ENCODE measurements at regions not wholly inside any gene's neighbourhood (a gene's known extent, or its start where the extent isn't known, plus 50 kb on each side); places are given as distances from the start of the nearest gene placed in this dataset.

DNA sequence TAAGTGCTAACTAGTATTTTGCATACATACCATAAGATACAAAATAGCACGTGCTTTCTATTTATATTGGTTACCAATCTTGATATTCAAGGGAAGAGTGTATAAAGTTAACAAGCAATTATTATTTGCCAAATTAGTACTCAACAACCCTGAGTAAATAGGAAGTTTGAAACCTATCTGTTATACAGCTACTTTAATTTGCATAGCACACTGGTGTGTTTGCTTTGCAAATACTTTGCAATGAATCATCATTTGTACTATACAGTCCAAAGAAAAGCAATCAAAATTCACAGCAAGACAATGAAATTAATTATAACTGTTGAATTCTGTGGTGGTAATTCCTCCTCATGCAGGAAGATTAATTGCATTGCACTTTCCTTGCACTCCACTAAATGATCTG is 469.1 kb downstream of the PRKD1 start:
- TF ChIP-seq NFYB (CRISPR knock-in tag; conservative IDR thresholded peaks at IDR 0.05; ENCODE audit: low read depth) (no peak), TEAD4 (CRISPR knock-in tag; IDR thresholded peaks at IDR 0.05) (no peak), HMGA2 (CRISPR knock-in tag; IDR thresholded peaks at IDR 0.05) (no peak), SP1 (CRISPR knock-in tag; conservative IDR thresholded peaks at IDR 0.05) (no peak), ZNF219 (CRISPR knock-in tag; IDR thresholded peaks at IDR 0.05; ENCODE audit: borderline replicate concordance) (no peak), NR1H2 (CRISPR knock-in tag; IDR thresholded peaks at IDR 0.05) (no peak), ZNF138 (CRISPR knock-in tag; conservative IDR thresholded peaks at IDR 0.05) (no peak), KAT7 (CRISPR knock-in tag; IDR thresholded peaks at IDR 0.05; ENCODE audit: borderline replicate concordance) (no peak), CBFB (CRISPR knock-in tag; IDR thresholded peaks at IDR 0.05; ENCODE audit: low read depth) (no peak), TEAD1 (CRISPR knock-in tag; IDR thresholded peaks at IDR 0.05) (no peak), MYBL2 (CRISPR knock-in tag; IDR thresholded peaks at IDR 0.05) (no peak)
- TF ChIP-seq, protein P1, sequence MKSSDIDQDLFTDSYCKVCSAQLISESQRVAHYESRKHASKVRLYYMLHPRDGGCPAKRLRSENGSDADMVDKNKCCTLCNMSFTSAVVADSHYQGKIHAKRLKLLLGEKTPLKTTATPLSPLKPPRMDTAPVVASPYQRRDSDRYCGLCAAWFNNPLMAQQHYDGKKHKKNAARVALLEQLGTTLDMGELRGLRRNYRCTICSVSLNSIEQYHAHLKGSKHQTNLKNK (CRISPR knock-in tag; IDR thresholded peaks at IDR 0.05), result no peak
- TF ChIP-seq, protein P2, sequence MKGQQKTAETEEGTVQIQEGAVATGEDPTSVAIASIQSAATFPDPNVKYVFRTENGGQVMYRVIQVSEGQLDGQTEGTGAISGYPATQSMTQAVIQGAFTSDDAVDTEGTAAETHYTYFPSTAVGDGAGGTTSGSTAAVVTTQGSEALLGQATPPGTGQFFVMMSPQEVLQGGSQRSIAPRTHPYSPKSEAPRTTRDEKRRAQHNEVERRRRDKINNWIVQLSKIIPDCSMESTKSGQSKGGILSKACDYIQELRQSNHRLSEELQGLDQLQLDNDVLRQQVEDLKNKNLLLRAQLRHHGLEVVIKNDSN (CRISPR knock-in tag; IDR thresholded peaks at IDR 0.05), result no peak
- TF ChIP-seq, protein P3, sequence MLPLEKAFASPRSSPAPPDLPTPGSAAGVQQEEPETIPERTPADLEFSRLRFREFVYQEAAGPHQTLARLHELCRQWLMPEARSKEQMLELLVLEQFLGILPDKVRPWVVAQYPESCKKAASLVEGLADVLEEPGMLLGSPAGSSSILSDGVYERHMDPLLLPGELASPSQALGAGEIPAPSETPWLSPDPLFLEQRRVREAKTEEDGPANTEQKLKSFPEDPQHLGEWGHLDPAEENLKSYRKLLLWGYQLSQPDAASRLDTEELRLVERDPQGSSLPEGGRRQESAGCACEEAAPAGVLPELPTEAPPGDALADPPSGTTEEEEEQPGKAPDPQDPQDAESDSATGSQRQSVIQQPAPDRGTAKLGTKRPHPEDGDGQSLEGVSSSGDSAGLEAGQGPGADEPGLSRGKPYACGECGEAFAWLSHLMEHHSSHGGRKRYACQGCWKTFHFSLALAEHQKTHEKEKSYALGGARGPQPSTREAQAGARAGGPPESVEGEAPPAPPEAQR (CRISPR knock-in tag; IDR thresholded peaks at IDR 0.05), result no peak
- TF ChIP-seq, protein P4, sequence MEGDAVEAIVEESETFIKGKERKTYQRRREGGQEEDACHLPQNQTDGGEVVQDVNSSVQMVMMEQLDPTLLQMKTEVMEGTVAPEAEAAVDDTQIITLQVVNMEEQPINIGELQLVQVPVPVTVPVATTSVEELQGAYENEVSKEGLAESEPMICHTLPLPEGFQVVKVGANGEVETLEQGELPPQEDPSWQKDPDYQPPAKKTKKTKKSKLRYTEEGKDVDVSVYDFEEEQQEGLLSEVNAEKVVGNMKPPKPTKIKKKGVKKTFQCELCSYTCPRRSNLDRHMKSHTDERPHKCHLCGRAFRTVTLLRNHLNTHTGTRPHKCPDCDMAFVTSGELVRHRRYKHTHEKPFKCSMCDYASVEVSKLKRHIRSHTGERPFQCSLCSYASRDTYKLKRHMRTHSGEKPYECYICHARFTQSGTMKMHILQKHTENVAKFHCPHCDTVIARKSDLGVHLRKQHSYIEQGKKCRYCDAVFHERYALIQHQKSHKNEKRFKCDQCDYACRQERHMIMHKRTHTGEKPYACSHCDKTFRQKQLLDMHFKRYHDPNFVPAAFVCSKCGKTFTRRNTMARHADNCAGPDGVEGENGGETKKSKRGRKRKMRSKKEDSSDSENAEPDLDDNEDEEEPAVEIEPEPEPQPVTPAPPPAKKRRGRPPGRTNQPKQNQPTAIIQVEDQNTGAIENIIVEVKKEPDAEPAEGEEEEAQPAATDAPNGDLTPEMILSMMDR (IDR thresholded peaks at IDR 0.05), result no peak
- TF ChIP-seq, protein P5, sequence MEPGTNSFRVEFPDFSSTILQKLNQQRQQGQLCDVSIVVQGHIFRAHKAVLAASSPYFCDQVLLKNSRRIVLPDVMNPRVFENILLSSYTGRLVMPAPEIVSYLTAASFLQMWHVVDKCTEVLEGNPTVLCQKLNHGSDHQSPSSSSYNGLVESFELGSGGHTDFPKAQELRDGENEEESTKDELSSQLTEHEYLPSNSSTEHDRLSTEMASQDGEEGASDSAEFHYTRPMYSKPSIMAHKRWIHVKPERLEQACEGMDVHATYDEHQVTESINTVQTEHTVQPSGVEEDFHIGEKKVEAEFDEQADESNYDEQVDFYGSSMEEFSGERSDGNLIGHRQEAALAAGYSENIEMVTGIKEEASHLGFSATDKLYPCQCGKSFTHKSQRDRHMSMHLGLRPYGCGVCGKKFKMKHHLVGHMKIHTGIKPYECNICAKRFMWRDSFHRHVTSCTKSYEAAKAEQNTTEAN (CRISPR knock-in tag; IDR thresholded peaks at IDR 0.05), result no peak
- H3K4me1 Mint-ChIP-seq, result no peaks in the 10 kb centered on the region
- ChIA-PET CTCF (no interaction called here), POLR2A (no interaction called here)
- DNase-seq (ENCODE audit: low spot score), result no peak
- H3K4me3 Mint-ChIP-seq, result no peak overlapping the region
- no peaks in the 10 kb centered on the region for H3K9me3 Mint-ChIP-seq
- no peak overlapping the region for H3K27ac Mint-ChIP-seq
- H3K27me3 Mint-ChIP-seq (ENCODE audit: low read depth), result peaks cover 26% of the 10 kb centered on the region
- no peaks in the 10 kb centered on the region for H3K36me3 Mint-ChIP-seq
- ATAC-seq, result no peak

DNA sequence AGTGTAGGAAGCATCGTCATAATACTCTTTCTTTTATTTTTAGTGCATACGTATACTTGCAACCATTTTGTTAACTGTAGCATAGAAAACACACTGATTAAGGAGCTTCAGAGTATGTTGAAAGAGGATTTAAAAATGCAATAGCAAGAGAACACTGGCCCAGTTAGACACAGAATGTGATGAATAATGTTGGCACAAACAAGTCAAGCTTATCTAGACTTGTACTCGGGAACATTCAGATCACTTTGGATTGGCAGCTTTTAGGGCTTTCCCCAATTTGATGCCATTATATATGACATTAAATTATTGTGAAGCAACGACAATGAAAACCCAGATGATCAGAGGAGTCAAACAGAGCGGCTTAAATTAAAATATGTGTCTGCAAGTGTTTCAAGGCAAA is 468.1 kb downstream of the PRKD1 start:
- peaks cover 16% of the 10 kb centered on the region for H3K27me3 Mint-ChIP-seq (ENCODE audit: low read depth)
- POLR2A ChIA-PET, result no interaction called here
- no peak overlapping the region for H3K4me3 Mint-ChIP-seq
- DNase-seq (ENCODE audit: low spot score), result no peak
- H3K4me1 Mint-ChIP-seq, result no peaks in the 10 kb centered on the region
- CTCF ChIA-PET, result no interaction called here
- no peak for ATAC-seq
- no peaks in the 10 kb centered on the region for H3K9me3 Mint-ChIP-seq
- no peaks in the 10 kb centered on the region for H3K36me3 Mint-ChIP-seq
- H3K27ac Mint-ChIP-seq, result no peak overlapping the region
- TF ChIP-seq ZNF138 (CRISPR knock-in tag; conservative IDR thresholded peaks at IDR 0.05), result no peak
- no peak for TF ChIP-seq ZNF416 (CRISPR knock-in tag; IDR thresholded peaks at IDR 0.05)
- TF ChIP-seq ZNF219 (CRISPR knock-in tag; IDR thresholded peaks at IDR 0.05; ENCODE audit: borderline replicate concordance), result no peak
- no peak for TF ChIP-seq GTF2I (CRISPR knock-in tag; conservative IDR thresholded peaks at IDR 0.05)
- TF ChIP-seq ETV6 (CRISPR knock-in tag; IDR thresholded peaks at IDR 0.05), result no peak
- TF ChIP-seq, protein P6, sequence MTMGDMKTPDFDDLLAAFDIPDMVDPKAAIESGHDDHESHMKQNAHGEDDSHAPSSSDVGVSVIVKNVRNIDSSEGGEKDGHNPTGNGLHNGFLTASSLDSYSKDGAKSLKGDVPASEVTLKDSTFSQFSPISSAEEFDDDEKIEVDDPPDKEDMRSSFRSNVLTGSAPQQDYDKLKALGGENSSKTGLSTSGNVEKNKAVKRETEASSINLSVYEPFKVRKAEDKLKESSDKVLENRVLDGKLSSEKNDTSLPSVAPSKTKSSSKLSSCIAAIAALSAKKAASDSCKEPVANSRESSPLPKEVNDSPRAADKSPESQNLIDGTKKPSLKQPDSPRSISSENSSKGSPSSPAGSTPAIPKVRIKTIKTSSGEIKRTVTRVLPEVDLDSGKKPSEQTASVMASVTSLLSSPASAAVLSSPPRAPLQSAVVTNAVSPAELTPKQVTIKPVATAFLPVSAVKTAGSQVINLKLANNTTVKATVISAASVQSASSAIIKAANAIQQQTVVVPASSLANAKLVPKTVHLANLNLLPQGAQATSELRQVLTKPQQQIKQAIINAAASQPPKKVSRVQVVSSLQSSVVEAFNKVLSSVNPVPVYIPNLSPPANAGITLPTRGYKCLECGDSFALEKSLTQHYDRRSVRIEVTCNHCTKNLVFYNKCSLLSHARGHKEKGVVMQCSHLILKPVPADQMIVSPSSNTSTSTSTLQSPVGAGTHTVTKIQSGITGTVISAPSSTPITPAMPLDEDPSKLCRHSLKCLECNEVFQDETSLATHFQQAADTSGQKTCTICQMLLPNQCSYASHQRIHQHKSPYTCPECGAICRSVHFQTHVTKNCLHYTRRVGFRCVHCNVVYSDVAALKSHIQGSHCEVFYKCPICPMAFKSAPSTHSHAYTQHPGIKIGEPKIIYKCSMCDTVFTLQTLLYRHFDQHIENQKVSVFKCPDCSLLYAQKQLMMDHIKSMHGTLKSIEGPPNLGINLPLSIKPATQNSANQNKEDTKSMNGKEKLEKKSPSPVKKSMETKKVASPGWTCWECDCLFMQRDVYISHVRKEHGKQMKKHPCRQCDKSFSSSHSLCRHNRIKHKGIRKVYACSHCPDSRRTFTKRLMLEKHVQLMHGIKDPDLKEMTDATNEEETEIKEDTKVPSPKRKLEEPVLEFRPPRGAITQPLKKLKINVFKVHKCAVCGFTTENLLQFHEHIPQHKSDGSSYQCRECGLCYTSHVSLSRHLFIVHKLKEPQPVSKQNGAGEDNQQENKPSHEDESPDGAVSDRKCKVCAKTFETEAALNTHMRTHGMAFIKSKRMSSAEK (CRISPR knock-in tag; IDR thresholded peaks at IDR 0.05; ENCODE audit: borderline replicate concordance), result no peak
- TF ChIP-seq, protein P7, sequence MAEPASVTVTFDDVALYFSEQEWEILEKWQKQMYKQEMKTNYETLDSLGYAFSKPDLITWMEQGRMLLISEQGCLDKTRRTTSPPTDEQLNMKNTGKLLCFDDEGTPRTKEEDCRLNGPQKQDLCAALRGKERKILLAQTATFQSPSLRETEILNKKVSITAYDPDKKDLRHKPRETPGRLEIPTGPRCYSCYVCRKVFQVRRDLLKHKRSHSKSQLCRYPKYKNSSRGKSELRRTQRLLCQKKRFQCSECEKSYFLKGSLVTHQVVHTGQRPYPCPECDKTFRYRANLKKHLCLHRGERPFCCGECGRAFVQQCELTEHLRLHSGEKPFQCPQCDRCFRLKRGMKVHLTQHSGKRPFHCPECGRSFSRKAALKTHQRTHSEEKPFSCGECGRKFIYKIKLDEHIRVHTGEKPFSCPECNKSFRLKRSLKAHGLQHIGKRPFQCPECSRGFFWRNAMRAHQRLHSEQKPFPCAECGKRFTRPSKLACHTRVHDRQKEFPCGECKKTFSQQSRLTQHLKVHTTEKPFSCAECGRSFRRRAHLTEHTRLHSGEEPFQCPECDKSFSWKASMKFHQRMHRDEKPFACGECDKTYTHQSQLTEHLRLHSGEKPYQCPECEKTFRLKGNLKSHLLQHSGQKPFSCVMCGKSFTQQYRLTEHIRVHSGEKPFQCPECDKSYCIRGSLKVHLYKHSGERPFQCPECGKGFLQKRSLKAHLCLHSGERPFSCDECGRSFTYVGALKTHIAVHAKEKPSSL (CRISPR knock-in tag; conservative IDR thresholded peaks at IDR 0.05), result no peak
- TF ChIP-seq, protein P8, sequence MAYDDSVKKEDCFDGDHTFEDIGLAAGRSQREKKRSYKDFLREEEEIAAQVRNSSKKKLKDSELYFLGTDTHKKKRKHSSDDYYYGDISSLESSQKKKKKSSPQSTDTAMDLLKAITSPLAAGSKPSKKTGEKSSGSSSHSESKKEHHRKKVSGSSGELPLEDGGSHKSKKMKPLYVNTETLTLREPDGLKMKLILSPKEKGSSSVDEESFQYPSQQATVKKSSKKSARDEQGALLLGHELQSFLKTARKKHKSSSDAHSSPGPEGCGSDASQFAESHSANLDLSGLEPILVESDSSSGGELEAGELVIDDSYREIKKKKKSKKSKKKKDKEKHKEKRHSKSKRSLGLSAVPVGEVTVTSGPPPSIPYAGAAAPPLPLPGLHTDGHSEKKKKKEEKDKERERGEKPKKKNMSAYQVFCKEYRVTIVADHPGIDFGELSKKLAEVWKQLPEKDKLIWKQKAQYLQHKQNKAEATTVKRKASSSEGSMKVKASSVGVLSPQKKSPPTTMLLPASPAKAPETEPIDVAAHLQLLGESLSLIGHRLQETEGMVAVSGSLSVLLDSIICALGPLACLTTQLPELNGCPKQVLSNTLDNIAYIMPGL (CRISPR knock-in tag; IDR thresholded peaks at IDR 0.05), result no peak
- no peak for TF ChIP-seq CREB1 (CRISPR knock-in tag; IDR thresholded peaks at IDR 0.05)

All from WTC11 (cell line).